Natural killer cell (primary cell): ENCODE measurements at regions not wholly inside any gene's neighbourhood (a gene's known extent, or its start where the extent isn't known, plus 50 kb on each side); places are given as distances from the start of the nearest gene placed in this dataset.

Experiments used
- ATAC-seq, 3 donors: fragments of 150-1000 bp in 2 of 3; fragments of 200-7000 bp in 1 of 3; cut with Tn5 transposase; 1 replicate in 1 of 3; 2 replicates in 2 of 3; pipeline ENCODE4 v1.10.0; 2021; ENCODE audit warnings: mild to moderate bottlenecking in 2 of 3, moderate library complexity in 2 of 3
- DNase-seq, 2 donors: peaks; one replicate each; pipeline versions ENCODE4 v3.0.0 to v3.0.0-alpha.2; 2013 to 2021; ENCODE audit warnings: mixed read lengths in 1 of 2
- H3K27ac ChIP-seq: one replicate; pipeline ENCODE4 v1.5.1; 2013; ENCODE audit warnings: mild to moderate bottlenecking, low read length
- H3K27me3 ChIP-seq: one replicate; pipeline ENCODE4 v1.6.1; 2013; ENCODE audit warnings: low read length; ENCODE audit not compliant: control insufficient read depth, insufficient read depth
- H3K36me3 ChIP-seq: one replicate; pipeline ENCODE4 v1.6.1; 2013; ENCODE audit warnings: low read length; ENCODE audit not compliant: control insufficient read depth, insufficient read depth
- H3K4me1 ChIP-seq: one replicate; pipeline ENCODE4 v1.6.1; 2013; ENCODE audit warnings: low read length; ENCODE audit not compliant: control insufficient read depth, insufficient read depth
- H3K4me3 ChIP-seq: one replicate; pipeline ENCODE4 v1.5.1; 2013; ENCODE audit warnings: low read length
- H3K9me3 ChIP-seq: one replicate; pipeline ENCODE4 v1.6.1; 2013; ENCODE audit warnings: low read length; ENCODE audit not compliant: control insufficient read depth, insufficient read depth
- H3K27ac Mint-ChIP-seq, 2 donors: one replicate each; pipeline ENCODE4 v1.8.0; 2022; ENCODE audit warnings: mild to moderate bottlenecking in 2 of 2, mixed read lengths in 2 of 2, moderate library complexity in 1 of 2
- H3K27me3 Mint-ChIP-seq, 2 donors: one replicate each; pipeline ENCODE4 v1.8.0; 2022; ENCODE audit warnings: low read depth in 2 of 2, mixed read lengths in 2 of 2
- H3K36me3 Mint-ChIP-seq: one replicate; pipeline ENCODE4 v1.8.0; 2022; ENCODE audit warnings: mixed read lengths
- H3K4me1 Mint-ChIP-seq, 2 donors: one replicate each; pipeline ENCODE4 v1.8.0; 2022; ENCODE audit warnings: mixed read lengths in 2 of 2
- H3K4me3 Mint-ChIP-seq: one replicate; pipeline ENCODE4 v1.8.0; 2022; ENCODE audit warnings: mild to moderate bottlenecking, moderate library complexity, mixed read lengths
- H3K9me3 Mint-ChIP-seq, 2 donors: one replicate each; pipeline ENCODE4 v1.8.0; 2022; ENCODE audit warnings: mixed read lengths in 2 of 2
- WGBS: methylation state at CpG from one replicate; pipeline ENCODE4 v1.1.7; 2013; ENCODE audit warnings: missing lambda C conversion rate; ENCODE audit not compliant: insufficient coverage; 5-methylcytosine and 5-hydroxymethylcytosine counted together
- intact Hi-C: fragments of 100-400 bp; cut with micrococcal nuclease; formaldehyde crosslinking; loops from one replicate; pipeline ENCODE4 v1.14.2; 2022
- TF ChIP-seq, protein P1 (sequence below): fragments of 200-600 bp; IDR thresholded peaks from one replicate; pipeline ENCODE4 v1.8.0; 2022; ENCODE audit warnings: antibody characterized with exemption

GRCh38 chr22:44403166-44403565, 90.4 kb upstream of the SHISAL1 start:
- H3K9me3 ChIP-seq: no peaks in the 10 kb centered on the region
- DNase-seq (no peak), ATAC-seq (no peak)
- no peaks in the 10 kb centered on the region for H3K36me3 ChIP-seq
- 87% methylated on average over 5 of the region's 5 CpGs for WGBS
- H3K9me3 Mint-ChIP-seq: no peaks in the 10 kb centered on the region
- intact Hi-C loops: no loop called here
- H3K4me1 Mint-ChIP-seq: no peaks in the 10 kb centered on the region
- H3K27ac Mint-ChIP-seq: no peak overlapping the region
- H3K27me3 Mint-ChIP-seq: no peaks in the 10 kb centered on the region
- no peak overlapping the region for H3K4me3 Mint-ChIP-seq
- H3K4me1 ChIP-seq: no peaks in the 10 kb centered on the region
- TF ChIP-seq, protein P1, sequence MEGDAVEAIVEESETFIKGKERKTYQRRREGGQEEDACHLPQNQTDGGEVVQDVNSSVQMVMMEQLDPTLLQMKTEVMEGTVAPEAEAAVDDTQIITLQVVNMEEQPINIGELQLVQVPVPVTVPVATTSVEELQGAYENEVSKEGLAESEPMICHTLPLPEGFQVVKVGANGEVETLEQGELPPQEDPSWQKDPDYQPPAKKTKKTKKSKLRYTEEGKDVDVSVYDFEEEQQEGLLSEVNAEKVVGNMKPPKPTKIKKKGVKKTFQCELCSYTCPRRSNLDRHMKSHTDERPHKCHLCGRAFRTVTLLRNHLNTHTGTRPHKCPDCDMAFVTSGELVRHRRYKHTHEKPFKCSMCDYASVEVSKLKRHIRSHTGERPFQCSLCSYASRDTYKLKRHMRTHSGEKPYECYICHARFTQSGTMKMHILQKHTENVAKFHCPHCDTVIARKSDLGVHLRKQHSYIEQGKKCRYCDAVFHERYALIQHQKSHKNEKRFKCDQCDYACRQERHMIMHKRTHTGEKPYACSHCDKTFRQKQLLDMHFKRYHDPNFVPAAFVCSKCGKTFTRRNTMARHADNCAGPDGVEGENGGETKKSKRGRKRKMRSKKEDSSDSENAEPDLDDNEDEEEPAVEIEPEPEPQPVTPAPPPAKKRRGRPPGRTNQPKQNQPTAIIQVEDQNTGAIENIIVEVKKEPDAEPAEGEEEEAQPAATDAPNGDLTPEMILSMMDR: no peak
- H3K27me3 ChIP-seq: no peaks in the 10 kb centered on the region
- H3K27ac ChIP-seq: no peak overlapping the region
- H3K36me3 Mint-ChIP-seq: no peaks in the 10 kb centered on the region
- no peak overlapping the region for H3K4me3 ChIP-seq

DNA sequence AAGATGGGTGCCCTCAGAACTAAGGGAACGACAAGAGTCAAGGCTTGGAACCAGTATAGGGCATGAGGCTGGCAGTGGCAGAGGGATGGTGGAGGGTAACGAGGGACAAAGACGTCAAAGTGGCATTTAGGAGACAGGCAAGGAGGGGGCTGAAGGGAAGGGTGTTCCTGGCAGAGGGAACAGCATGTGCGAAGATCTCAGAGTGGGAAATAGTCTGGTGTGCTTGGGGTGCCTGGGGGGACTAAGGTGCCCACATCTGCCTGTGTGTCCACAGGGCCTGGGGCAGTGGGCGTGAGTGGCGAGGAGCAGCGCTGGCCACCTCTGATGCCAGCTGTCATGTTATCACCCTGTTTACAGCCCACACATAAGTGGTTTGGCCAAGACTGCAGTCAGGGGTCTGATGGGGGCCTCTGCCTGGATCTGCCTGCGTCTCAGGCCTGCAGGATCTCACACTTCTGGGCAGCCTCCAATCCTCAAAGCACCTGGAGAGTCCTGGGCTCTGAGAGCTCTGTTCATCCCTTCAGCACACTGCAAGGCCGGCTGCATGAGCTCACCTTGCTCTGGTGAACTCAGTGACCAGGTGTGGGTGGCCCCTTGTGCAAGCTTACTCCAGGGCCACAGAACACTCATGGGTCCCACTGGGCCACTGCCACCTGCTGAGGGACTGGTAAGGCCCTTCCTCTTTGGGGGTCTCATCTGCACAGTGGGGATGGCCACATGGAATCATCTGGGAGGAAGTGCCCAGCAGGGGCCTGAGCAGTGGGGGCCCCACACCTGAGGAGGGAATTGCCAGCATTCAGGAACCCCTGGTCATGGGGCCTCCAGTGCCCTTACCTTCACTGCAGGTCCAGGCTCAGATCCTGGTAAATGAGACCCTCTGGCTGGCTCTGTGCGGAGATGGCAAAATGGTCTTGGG, 89.7 kb upstream of the SHISAL1 start:
- DNase-seq (no peak), ATAC-seq (no peak)
- H3K4me1 ChIP-seq: no peaks in the 10 kb centered on the region
- no peak overlapping the region for H3K27ac Mint-ChIP-seq
- no peaks in the 10 kb centered on the region for H3K27me3 Mint-ChIP-seq
- TF ChIP-seq, protein P1: no peak
- no peaks in the 10 kb centered on the region for H3K9me3 Mint-ChIP-seq
- H3K27me3 ChIP-seq: no peaks in the 10 kb centered on the region
- H3K4me3 ChIP-seq: no peak overlapping the region
- H3K36me3 ChIP-seq: no peaks in the 10 kb centered on the region
- no peaks in the 10 kb centered on the region for H3K4me1 Mint-ChIP-seq
- intact Hi-C loops: no loop called here
- 93% methylated on average over 10 of the region's 10 CpGs for WGBS
- no peaks in the 10 kb centered on the region for H3K9me3 ChIP-seq
- no peak overlapping the region for H3K4me3 Mint-ChIP-seq
- H3K27ac ChIP-seq: no peak overlapping the region
- no peaks in the 10 kb centered on the region for H3K36me3 Mint-ChIP-seq

DNA sequence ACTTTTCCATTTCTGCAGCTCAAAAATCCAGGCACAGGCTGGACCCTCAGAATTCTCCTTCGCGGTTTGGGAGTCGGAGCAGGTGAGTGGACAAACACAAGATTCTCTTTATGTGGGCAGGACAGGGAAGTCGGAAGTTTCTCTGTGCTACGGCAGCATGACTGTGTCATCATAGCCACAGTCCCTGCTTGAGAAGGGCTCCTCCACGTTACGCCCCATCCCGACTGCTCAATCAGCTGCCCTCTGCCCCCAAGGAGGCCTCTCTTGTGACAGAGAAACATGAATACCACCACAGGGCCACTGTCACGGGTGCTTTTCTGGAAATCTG, 89.0 kb upstream of the SHISAL1 start:
- WGBS: 68% methylated on average over 9 of the region's 9 CpGs
- no peak for DNase-seq
- H3K4me3 Mint-ChIP-seq: no peak overlapping the region

More for the DNA sequence above, 89.0 kb upstream of the SHISAL1 start:
- H3K36me3 Mint-ChIP-seq: no peaks in the 10 kb centered on the region
- no peaks in the 10 kb centered on the region for H3K9me3 ChIP-seq
- H3K27me3 Mint-ChIP-seq: no peaks in the 10 kb centered on the region
- intact Hi-C loops: no loop called here
- H3K27me3 ChIP-seq: no peaks in the 10 kb centered on the region
- no peak overlapping the region for H3K27ac ChIP-seq
- no peak for ATAC-seq
- H3K4me1 Mint-ChIP-seq: no peaks in the 10 kb centered on the region
- H3K4me1 ChIP-seq: no peaks in the 10 kb centered on the region
- H3K36me3 ChIP-seq: no peaks in the 10 kb centered on the region
- H3K9me3 Mint-ChIP-seq: no peaks in the 10 kb centered on the region
- no peak overlapping the region for H3K27ac Mint-ChIP-seq
- TF ChIP-seq, protein P1: no peak
- H3K4me3 ChIP-seq: no peak overlapping the region
